ENCODE measurements at regions not wholly inside any gene's neighbourhood (a gene's known extent, or its start where the extent isn't known, plus 50 kb on each side); places are given as distances from the start of the nearest gene placed in this dataset.
"Not testable (repeated sequence)": the region's sequence is repeated elsewhere in the genome, so short reads cannot be mapped to it uniquely, and the experiment has no call there.

GRCh38 chr2:21836261-21836660 is 712.5 kb downstream of the TDRD15 start:
- no peak for DNase-seq
- Histone ChIP-seq H3K27ac (no peak overlapping the region), H3K4me1 (no peaks in the 10 kb centered on the region), H3K9me3 (no peaks in the 10 kb centered on the region), H3K36me3 (no peaks in the 10 kb centered on the region), H3K27me3 (no peaks in the 10 kb centered on the region), H3K4me3 (no peak overlapping the region)
- TF ChIP-seq POLR2A (IDR thresholded peaks at IDR 0.05) = no peak
- no peak for TF ChIP-seq EP300 (IDR thresholded peaks at IDR 0.05)
- no peak for TF ChIP-seq CTCF (IDR thresholded peaks at IDR 0.05)
- TF ChIP-seq POLR2AphosphoS5 (IDR thresholded peaks at IDR 0.05) = no peak
- intact Hi-C loops (cut with DNase I; ENCODE audit: low total_unique reads) = no loop called here
- 70 to 79% (median 74%) methylated on average over 3 of the region's 3 CpGs for WGBS, 5 donors

GRCh38 chr2:21836719-21837118 is 713.0 kb downstream of the TDRD15 start:
- H3K36me3 ChIP-seq = no peaks in the 10 kb centered on the region
- H3K9me3 ChIP-seq = no peaks in the 10 kb centered on the region
- intact Hi-C loops (cut with DNase I; ENCODE audit: low total_unique reads) = no loop called here
- H3K27me3 ChIP-seq = no peaks in the 10 kb centered on the region
- H3K27ac ChIP-seq = no peak overlapping the region
- TF ChIP-seq CTCF (IDR thresholded peaks at IDR 0.05) (no peak), EP300 (IDR thresholded peaks at IDR 0.05) (no peak), POLR2AphosphoS5 (IDR thresholded peaks at IDR 0.05) (no peak), POLR2A (IDR thresholded peaks at IDR 0.05) (no peak)
- DNase-seq = no peak
- H3K4me1 ChIP-seq = no peaks in the 10 kb centered on the region
- 79 to 89% (median 81%) methylated on average over 1 of the region's 1 CpG for WGBS, 5 donors
- H3K4me3 ChIP-seq = no peak overlapping the region

- H3K4me3 ChIP-seq = no peak overlapping the region
- intact Hi-C loops (cut with DNase I; ENCODE audit: low total_unique reads) = no loop called here
- H3K4me1 ChIP-seq = no peaks in the 10 kb centered on the region
- TF ChIP-seq EP300 (IDR thresholded peaks at IDR 0.05) (no peak), CTCF (IDR thresholded peaks at IDR 0.05) (no peak), POLR2A (IDR thresholded peaks at IDR 0.05) (no peak), POLR2AphosphoS5 (IDR thresholded peaks at IDR 0.05) (no peak)
- no peaks in the 10 kb centered on the region for H3K27me3 ChIP-seq
- no peaks in the 10 kb centered on the region for H3K9me3 ChIP-seq
- H3K27ac ChIP-seq = no peak overlapping the region
- 53 to 62% (median 56%) methylated on average over 5 of the region's 5 CpGs for WGBS, 5 donors
- H3K36me3 ChIP-seq = no peaks in the 10 kb centered on the region
- DNase-seq = no peak
Measured at GRCh38 chr2:21837168-21837960, 713.6 kb downstream of the TDRD15 start.

- no peak overlapping the region for H3K4me3 ChIP-seq
Measured at GRCh38 chr2:21841341-21841740, 717.6 kb downstream of the TDRD15 start.

GRCh38 chr2:21850367-21850766 is 726.6 kb downstream of the TDRD15 start:
- H3K27ac ChIP-seq; H3K36me3 ChIP-seq; H3K27me3 ChIP-seq; H3K4me3 ChIP-seq; intact Hi-C loops (cut with DNase I; ENCODE audit: low total_unique reads); H3K4me1 ChIP-seq; H3K9me3 ChIP-seq; DNase-seq: not testable (repeated sequence)
- WGBS, 5 donors = 77 to 83% (median 79%) methylated on average over 7 of the region's 7 CpGs

More at GRCh38 chr2:21841341-21841740, 717.6 kb downstream of the TDRD15 start:
- DNase-seq = no peak
- H3K36me3 ChIP-seq = no peaks in the 10 kb centered on the region
- 48 to 65% (median 56%) methylated on average over 2 to 3 of the region's 3 CpGs for WGBS, 5 donors
- no peaks in the 10 kb centered on the region for H3K4me1 ChIP-seq
- no peaks in the 10 kb centered on the region for H3K27me3 ChIP-seq
- intact Hi-C loops (cut with DNase I; ENCODE audit: low total_unique reads) = no loop called here
- no peaks in the 10 kb centered on the region for H3K9me3 ChIP-seq
- H3K27ac ChIP-seq = no peak overlapping the region
- TF ChIP-seq POLR2A (IDR thresholded peaks at IDR 0.05) (no peak), POLR2AphosphoS5 (IDR thresholded peaks at IDR 0.05) (no peak), CTCF (IDR thresholded peaks at IDR 0.05) (no peak), EP300 (IDR thresholded peaks at IDR 0.05) (no peak)
